Tibial nerve (tissue), 4 donors: ENCODE measurements at regions not wholly inside any gene's neighbourhood (a gene's known extent, or its start where the extent isn't known, plus 50 kb on each side); places are given as distances from the start of the nearest gene placed in this dataset.

ENCODE experiments used
- EP300 ChIP-seq, 2 donors: sonication (generic); formaldehyde crosslinking; IDR thresholded peaks; one replicate each; pipeline ENCODE4 v1.6.1; 2017; ENCODE audit warnings: antibody characterized with exemption in 2 of 2, mild to moderate bottlenecking in 1 of 2
- POLR2A ChIP-seq, 2 donors: fragments of 450-650 bp; IDR thresholded peaks; one replicate each; pipeline ENCODE4 v1.6.1; 2017; ENCODE audit warnings: antibody characterized with exemption in 2 of 2, mild to moderate bottlenecking in 2 of 2, moderate library complexity in 2 of 2
- TF ChIP-seq, protein P1 (sequence below), 5 experiments: fragments of 200-600 bp in 3 of 5; fragments of 450-650 bp in 2 of 5; sonication (generic) in 3 of 5; IDR thresholded peaks; one replicate each; pipeline ENCODE4 v1.5.1; 2016 to 2019; ENCODE audit warnings: antibody characterized with exemption in 5 of 5, mild to moderate bottlenecking in 3 of 5, moderate library complexity in 2 of 5

DNA sequence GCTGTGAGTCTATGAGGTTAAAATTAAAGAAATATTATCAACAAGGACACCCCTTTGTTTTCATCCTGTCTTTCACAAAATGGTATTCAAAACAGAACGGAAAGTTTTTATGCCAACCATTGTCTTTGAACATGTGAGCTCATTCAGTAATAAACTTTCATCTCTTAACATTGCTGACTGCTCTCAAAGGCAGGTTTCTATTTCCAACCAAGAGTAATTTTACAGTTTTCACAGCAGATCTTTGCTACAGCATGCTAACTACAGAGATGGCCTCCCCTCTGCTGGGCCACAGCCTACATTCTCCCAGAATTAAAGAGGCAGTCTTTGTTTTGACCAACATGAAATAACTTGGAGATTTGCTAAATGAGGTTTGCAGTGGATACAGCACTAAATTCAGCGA is 101.5 kb downstream of the DMRT2 start:
- TF ChIP-seq, protein P1, sequence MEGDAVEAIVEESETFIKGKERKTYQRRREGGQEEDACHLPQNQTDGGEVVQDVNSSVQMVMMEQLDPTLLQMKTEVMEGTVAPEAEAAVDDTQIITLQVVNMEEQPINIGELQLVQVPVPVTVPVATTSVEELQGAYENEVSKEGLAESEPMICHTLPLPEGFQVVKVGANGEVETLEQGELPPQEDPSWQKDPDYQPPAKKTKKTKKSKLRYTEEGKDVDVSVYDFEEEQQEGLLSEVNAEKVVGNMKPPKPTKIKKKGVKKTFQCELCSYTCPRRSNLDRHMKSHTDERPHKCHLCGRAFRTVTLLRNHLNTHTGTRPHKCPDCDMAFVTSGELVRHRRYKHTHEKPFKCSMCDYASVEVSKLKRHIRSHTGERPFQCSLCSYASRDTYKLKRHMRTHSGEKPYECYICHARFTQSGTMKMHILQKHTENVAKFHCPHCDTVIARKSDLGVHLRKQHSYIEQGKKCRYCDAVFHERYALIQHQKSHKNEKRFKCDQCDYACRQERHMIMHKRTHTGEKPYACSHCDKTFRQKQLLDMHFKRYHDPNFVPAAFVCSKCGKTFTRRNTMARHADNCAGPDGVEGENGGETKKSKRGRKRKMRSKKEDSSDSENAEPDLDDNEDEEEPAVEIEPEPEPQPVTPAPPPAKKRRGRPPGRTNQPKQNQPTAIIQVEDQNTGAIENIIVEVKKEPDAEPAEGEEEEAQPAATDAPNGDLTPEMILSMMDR (IDR thresholded peaks at IDR 0.05) = no peak
- TF ChIP-seq POLR2A (IDR thresholded peaks at IDR 0.05) (no peak), EP300 (IDR thresholded peaks at IDR 0.05) (no peak)
